Transverse colon (tissue), 4 donors: ENCODE measurements at regions not wholly inside any gene's neighbourhood (a gene's known extent, or its start where the extent isn't known, plus 50 kb on each side); places are given as distances from the start of the nearest gene placed in this dataset.

Source experiments
- EP300 ChIP-seq: sonication (generic); formaldehyde crosslinking; IDR thresholded peaks from one replicate; pipeline ENCODE4 v1.6.1; 2017; ENCODE audit warnings: antibody characterized with exemption, low read depth
- POLR2A ChIP-seq: fragments of 450-650 bp; IDR thresholded peaks from one replicate; pipeline ENCODE4 v1.6.1; 2016; ENCODE audit warnings: antibody characterized with exemption, mild to moderate bottlenecking, moderate library complexity
- POLR2AphosphoS5 ChIP-seq, 3 donors: sonication (generic); formaldehyde crosslinking; IDR thresholded peaks; one replicate each; pipeline ENCODE4 v1.6.1; 2016; ENCODE audit warnings: antibody characterized with exemption in 3 of 3
- TF ChIP-seq, protein P1 (sequence below), 5 experiments: fragments of 200-600 bp in 3 of 5; fragments of 450-650 bp in 2 of 5; sonication (generic) in 3 of 5; IDR thresholded peaks; 1 replicate in 2 of 5; 2 replicates in 3 of 5; pipeline ENCODE4 v1.5.1; 2016 to 2017; ENCODE audit warnings: antibody characterized with exemption in 5 of 5, inconsistent platforms in 3 of 5, mild to moderate bottlenecking in 2 of 5, moderate library complexity in 1 of 5

DNA sequence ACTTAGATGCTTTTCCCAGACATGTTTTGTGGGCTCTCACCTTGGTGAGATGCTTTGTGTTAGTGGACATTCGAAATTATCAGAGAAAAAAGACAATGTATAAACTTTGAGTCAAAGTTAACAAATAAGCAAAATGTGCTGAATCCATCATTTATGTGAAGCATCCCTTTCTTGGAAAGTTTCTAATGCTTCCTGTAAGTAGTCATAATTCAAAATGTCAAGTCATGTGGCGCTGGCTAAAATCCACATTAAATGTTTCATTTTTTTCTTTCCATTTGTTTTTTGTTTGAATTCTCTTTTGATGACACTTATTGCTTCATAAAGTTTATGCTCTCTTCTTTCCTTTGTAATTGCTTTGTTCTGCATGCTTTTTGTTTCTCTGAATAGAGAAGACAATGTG lies 107.2 kb upstream of the CENPW start:
- TF ChIP-seq, protein P1, sequence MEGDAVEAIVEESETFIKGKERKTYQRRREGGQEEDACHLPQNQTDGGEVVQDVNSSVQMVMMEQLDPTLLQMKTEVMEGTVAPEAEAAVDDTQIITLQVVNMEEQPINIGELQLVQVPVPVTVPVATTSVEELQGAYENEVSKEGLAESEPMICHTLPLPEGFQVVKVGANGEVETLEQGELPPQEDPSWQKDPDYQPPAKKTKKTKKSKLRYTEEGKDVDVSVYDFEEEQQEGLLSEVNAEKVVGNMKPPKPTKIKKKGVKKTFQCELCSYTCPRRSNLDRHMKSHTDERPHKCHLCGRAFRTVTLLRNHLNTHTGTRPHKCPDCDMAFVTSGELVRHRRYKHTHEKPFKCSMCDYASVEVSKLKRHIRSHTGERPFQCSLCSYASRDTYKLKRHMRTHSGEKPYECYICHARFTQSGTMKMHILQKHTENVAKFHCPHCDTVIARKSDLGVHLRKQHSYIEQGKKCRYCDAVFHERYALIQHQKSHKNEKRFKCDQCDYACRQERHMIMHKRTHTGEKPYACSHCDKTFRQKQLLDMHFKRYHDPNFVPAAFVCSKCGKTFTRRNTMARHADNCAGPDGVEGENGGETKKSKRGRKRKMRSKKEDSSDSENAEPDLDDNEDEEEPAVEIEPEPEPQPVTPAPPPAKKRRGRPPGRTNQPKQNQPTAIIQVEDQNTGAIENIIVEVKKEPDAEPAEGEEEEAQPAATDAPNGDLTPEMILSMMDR (IDR thresholded peaks at IDR 0.05): no peak
- TF ChIP-seq EP300 (no peak), POLR2A (no peak), POLR2AphosphoS5 (IDR thresholded peaks at IDR 0.05) (no peak)
